Transverse colon (tissue), 4 donors: ENCODE measurements at regions not wholly inside any gene's neighbourhood (a gene's known extent, or its start where the extent isn't known, plus 50 kb on each side); places are given as distances from the start of the nearest gene placed in this dataset.

ENCODE experiments used
- DNase-seq: peaks from one replicate; pipeline ENCODE4 v3.0.0-alpha.2; 2019
- H3K27ac ChIP-seq, 4 donors: fragments of 200-600 bp; sonication (generic); 2 replicates each; pipeline ENCODE4 v1.5.1; 2016 to 2018; ENCODE audit warnings: inconsistent platforms in 4 of 4
- H3K27me3 ChIP-seq: fragments of 200-600 bp; sonication (generic); 2 replicates; pipeline ENCODE4 v1.5.1; 2017; ENCODE audit warnings: inconsistent platforms
- H3K36me3 ChIP-seq, 4 donors: fragments of 200-600 bp; sonication (generic); 2 replicates each; pipeline ENCODE4 v1.5.1; 2017 to 2019; ENCODE audit warnings: inconsistent platforms in 4 of 4
- H3K4me1 ChIP-seq, 4 donors: fragments of 200-600 bp; sonication (generic); 2 replicates each; pipeline ENCODE4 v1.5.1; 2017 to 2020; ENCODE audit warnings: inconsistent platforms in 4 of 4
- H3K4me3 ChIP-seq, 4 donors: fragments of 200-600 bp; sonication (generic); 1 replicate in 1 of 4; 2 replicates in 3 of 4; pipeline versions ENCODE4 v1.5.1 to v1.6.1; 2017 to 2019; ENCODE audit warnings: inconsistent platforms in 4 of 4
- H3K9me3 ChIP-seq, 2 donors: fragments of 200-600 bp; sonication (generic); 2 replicates each; pipeline ENCODE4 v1.5.1; 2017 to 2019; ENCODE audit warnings: inconsistent platforms in 2 of 2
- EP300 ChIP-seq: sonication (generic); formaldehyde crosslinking; IDR thresholded peaks from one replicate; pipeline ENCODE4 v1.6.1; 2017; ENCODE audit warnings: antibody characterized with exemption, low read depth
- POLR2A ChIP-seq: fragments of 450-650 bp; IDR thresholded peaks from one replicate; pipeline ENCODE4 v1.6.1; 2016; ENCODE audit warnings: antibody characterized with exemption, mild to moderate bottlenecking, moderate library complexity
- POLR2AphosphoS5 ChIP-seq, 3 donors: sonication (generic); formaldehyde crosslinking; IDR thresholded peaks; one replicate each; pipeline ENCODE4 v1.6.1; 2016; ENCODE audit warnings: antibody characterized with exemption in 3 of 3
- WGBS, 2 donors: methylation state at CpG; one replicate each; pipeline ENCODE4 v1.1.5; 2018; ENCODE audit warnings: low coverage in 1 of 2; 5-methylcytosine and 5-hydroxymethylcytosine counted together
- in situ Hi-C, 4 donors: fragments of 200-750 bp; cut with MboI; loops; one replicate each; pipeline versions ENCODE4 v1.15.0 to v1.15.1; 2017; ENCODE audit warnings: low sequenced_read_pairs in 3 of 4, low pct_ligation_motif_present in 1 of 4, low pct_unique_long_range_greater_than_20kb in 1 of 4
- intact Hi-C: fragments of 100-400 bp; cut with DNase I; formaldehyde crosslinking; loops from one replicate; pipeline ENCODE4 v1.15.1; 2023; ENCODE audit warnings: low total_unique reads
- TF ChIP-seq, protein P1 (sequence below), 5 experiments: fragments of 200-600 bp in 3 of 5; fragments of 450-650 bp in 2 of 5; sonication (generic) in 3 of 5; IDR thresholded peaks; 1 replicate in 2 of 5; 2 replicates in 3 of 5; pipeline ENCODE4 v1.5.1; 2016 to 2017; ENCODE audit warnings: antibody characterized with exemption in 5 of 5, inconsistent platforms in 3 of 5, mild to moderate bottlenecking in 2 of 5, moderate library complexity in 1 of 5

DNA sequence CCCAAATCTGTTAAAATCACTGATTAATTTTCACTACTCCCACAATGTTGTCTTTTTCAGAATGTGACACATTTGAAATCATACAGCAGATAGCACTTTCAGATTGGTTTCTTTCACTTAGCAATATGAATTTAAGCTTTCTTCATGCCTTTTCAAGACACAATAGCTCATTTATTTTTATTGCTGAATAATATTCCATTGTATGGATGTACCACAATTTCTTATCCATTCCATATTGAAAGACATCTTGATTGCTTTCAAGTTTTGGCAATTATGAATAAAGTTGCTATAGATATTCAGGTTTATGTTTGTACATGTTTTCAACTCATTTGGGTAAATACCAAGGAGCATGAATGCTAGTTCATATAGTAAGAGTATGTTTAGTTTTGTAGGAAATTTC, 2635.6 kb upstream of the PCDH20 start:
- Histone ChIP-seq H3K4me1 (no peaks in the 10 kb centered on the region), H3K27me3 (no peaks in the 10 kb centered on the region), H3K4me3 (no peak overlapping the region), H3K27ac (no peak overlapping the region), H3K9me3 (peaks cover 0 to 8% of the 10 kb centered on the region in 2 donors), H3K36me3 (no peaks in the 10 kb centered on the region)
- in situ Hi-C loops, result no loop called here
- TF ChIP-seq EP300 (no peak), POLR2AphosphoS5 (IDR thresholded peaks at IDR 0.05) (no peak), POLR2A (no peak)
- TF ChIP-seq, protein P1, sequence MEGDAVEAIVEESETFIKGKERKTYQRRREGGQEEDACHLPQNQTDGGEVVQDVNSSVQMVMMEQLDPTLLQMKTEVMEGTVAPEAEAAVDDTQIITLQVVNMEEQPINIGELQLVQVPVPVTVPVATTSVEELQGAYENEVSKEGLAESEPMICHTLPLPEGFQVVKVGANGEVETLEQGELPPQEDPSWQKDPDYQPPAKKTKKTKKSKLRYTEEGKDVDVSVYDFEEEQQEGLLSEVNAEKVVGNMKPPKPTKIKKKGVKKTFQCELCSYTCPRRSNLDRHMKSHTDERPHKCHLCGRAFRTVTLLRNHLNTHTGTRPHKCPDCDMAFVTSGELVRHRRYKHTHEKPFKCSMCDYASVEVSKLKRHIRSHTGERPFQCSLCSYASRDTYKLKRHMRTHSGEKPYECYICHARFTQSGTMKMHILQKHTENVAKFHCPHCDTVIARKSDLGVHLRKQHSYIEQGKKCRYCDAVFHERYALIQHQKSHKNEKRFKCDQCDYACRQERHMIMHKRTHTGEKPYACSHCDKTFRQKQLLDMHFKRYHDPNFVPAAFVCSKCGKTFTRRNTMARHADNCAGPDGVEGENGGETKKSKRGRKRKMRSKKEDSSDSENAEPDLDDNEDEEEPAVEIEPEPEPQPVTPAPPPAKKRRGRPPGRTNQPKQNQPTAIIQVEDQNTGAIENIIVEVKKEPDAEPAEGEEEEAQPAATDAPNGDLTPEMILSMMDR (IDR thresholded peaks at IDR 0.05), result no peak
- intact Hi-C loops, result no loop called here
- DNase-seq, result no peak

DNA sequence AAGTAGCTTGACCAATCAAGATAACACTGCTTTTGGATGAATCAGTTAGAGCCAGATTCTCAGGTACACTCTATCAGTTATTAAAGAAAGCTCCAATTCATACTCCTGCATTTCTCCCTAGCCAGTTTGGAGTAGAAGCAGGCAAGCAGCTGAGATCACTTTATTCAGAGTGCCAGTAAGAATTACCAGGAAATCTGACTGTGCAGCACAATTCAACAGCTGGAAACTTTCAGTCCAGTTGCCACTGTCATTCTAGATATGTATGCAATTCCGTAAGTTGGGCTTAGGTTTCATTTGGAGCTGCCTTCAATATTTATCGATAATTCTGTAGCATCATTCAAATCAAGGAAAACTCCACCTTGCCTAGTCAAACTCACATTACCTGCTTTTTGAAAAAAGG, 2625.6 kb upstream of the PCDH20 start:
- no peaks in the 10 kb centered on the region for H3K9me3 ChIP-seq
- 39 to 58% methylated on average over 2 of the region's 2 CpGs for WGBS, 2 donors
- intact Hi-C loops (no loop called here), in situ Hi-C loops (no loop called here)
- no peak overlapping the region for H3K4me3 ChIP-seq
- H3K4me1 ChIP-seq, result no peaks in the 10 kb centered on the region
- H3K27ac ChIP-seq, result no peak overlapping the region
- H3K36me3 ChIP-seq, result no peaks in the 10 kb centered on the region
- DNase-seq, result no peak
- TF ChIP-seq POLR2A, result no peak
- no peak for TF ChIP-seq POLR2AphosphoS5 (IDR thresholded peaks at IDR 0.05)
- TF ChIP-seq, protein P1 (IDR thresholded peaks at IDR 0.05), result no peak
- TF ChIP-seq EP300, result no peak
- no peaks in the 10 kb centered on the region for H3K27me3 ChIP-seq

DNA sequence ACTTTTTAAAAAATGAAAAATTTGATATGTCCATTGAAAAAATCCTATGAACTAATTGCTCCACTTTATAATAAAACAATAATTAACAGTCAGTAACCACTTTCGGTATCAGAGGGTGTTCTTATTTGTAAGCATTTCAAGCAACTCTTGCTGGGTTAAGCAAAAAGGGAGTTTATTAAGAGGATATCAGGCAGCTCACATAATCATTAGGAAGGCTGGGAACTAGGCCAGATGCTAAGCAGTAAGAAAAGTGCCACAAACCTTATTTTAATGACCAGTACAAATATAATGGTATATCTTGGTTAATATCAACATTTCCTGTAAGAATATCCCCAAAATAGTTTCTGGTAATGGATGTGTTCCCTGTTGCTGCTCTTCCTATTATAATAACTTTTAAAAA, 2618.3 kb upstream of the PCDH20 start:
- TF ChIP-seq, protein P1 (IDR thresholded peaks at IDR 0.05), result no peak
- H3K27ac ChIP-seq, result no peak overlapping the region
- H3K4me3 ChIP-seq, result no peak overlapping the region
- 89 to 90% methylated on average over 1 of the region's 1 CpG for WGBS, 2 donors
- H3K36me3 ChIP-seq, result no peaks in the 10 kb centered on the region
- DNase-seq, result no peak
- H3K27me3 ChIP-seq, result no peaks in the 10 kb centered on the region
- no peaks in the 10 kb centered on the region for H3K9me3 ChIP-seq
- intact Hi-C loops, result no loop called here
- in situ Hi-C loops, result no loop called here
- H3K4me1 ChIP-seq, result no peaks in the 10 kb centered on the region

DNA sequence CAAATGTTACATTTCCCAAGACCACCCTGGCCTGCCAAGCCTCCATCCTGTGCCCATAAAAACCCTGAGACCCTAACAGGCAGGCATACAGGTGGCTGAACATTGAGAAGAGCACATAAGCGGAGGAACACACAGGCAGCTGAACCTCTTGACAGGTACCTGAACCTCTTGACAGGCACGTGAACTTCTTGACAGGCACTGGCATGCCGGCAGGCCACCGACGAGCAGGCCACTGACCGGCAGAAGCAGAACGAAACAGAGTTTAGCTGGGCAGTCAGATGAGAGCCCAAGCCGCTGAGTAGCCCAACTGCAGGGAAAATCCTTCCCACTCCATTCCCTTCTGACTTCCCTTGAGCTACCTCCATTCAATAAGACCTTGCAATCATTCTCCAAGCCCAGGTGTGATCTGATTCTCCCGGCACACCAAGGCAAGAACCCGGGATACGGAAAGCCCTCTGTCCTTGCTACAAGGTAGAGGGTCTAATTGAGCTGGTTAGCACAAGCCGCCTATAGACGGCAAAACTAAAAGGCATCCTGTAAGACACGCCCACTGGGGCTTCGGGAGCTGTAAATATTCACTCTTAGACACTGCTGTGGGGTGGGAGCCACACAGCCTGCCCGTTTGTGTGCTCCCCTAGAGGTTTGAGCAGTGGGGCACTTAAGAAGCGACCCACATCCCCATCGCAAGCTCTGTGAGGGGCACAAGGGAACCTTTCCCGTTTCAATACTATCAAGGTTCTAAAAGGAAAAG, 2613.9 kb upstream of the PCDH20 start:
- in situ Hi-C loops (no loop called here), intact Hi-C loops (no loop called here)
- no peak for DNase-seq
- no peak for TF ChIP-seq POLR2A
- no peak for TF ChIP-seq POLR2AphosphoS5 (IDR thresholded peaks at IDR 0.05)
- TF ChIP-seq, protein P1 (IDR thresholded peaks at IDR 0.05), result no peak
- TF ChIP-seq EP300, result no peak
- Histone ChIP-seq H3K4me1 (no peaks in the 10 kb centered on the region), H3K27me3 (no peaks in the 10 kb centered on the region), H3K36me3 (no peaks in the 10 kb centered on the region), H3K4me3 (no peak overlapping the region), H3K9me3 (no peaks in the 10 kb centered on the region), H3K27ac (no peak overlapping the region)
- 60 to 88% methylated on average over 1 to 19 of the region's 19 CpGs for WGBS, 2 donors
